ENCODE measurements at regions not wholly inside any gene's neighbourhood (a gene's known extent, or its start where the extent isn't known, plus 50 kb on each side); places are given as distances from the start of the nearest gene placed in this dataset.
"Not testable (repeated sequence)": the region's sequence is repeated elsewhere in the genome, so short reads cannot be mapped to it uniquely, and the experiment has no call there.

- DNase-seq (ENCODE audit: low spot score): peak; percentile 37
Observed at GRCh38 chr21:33993286-33994231, 78.0 kb upstream of the ATP5PO start.

GRCh38 chr21:33992412-33992811 is 76.8 kb upstream of the ATP5PO start:
- not testable (repeated sequence) for DNase-seq (ENCODE audit: low spot score)

- no peak for DNase-seq (ENCODE audit: low spot score)
Observed at GRCh38 chr21:33991133-33991532, 75.5 kb upstream of the ATP5PO start.

- DNase-seq (ENCODE audit: low spot score): no peak
Observed at GRCh38 chr21:33989440-33989839, 73.8 kb upstream of the ATP5PO start.

- no peak for DNase-seq (ENCODE audit: low spot score)
Observed at GRCh38 chr21:33988237-33989017, 72.8 kb upstream of the ATP5PO start.

DNA sequence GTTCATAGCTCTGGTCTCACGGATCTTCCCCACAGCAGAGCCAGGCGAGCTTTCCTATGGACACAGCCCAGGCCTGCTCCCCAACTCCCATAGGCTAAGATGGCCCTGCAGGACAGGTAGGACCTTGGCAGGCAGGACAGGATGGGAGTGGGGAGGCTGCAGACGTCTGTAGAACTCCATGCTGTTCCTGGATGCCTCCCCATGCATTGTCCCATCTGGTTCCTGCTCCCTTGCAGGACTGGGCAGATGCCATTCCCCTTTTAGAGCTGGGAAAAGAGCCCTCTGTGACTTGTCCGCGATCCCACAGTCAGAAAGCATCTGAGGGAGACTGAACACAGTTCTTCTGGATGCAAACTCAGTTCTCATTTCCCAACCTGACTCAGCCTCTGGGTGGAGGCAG is 71.9 kb upstream of the ATP5PO start:
- DNase-seq (ENCODE audit: low spot score): no peak

- no peak for DNase-seq (ENCODE audit: low spot score)
Observed at GRCh38 chr21:33985117-33986050, 69.8 kb upstream of the ATP5PO start.

DNA sequence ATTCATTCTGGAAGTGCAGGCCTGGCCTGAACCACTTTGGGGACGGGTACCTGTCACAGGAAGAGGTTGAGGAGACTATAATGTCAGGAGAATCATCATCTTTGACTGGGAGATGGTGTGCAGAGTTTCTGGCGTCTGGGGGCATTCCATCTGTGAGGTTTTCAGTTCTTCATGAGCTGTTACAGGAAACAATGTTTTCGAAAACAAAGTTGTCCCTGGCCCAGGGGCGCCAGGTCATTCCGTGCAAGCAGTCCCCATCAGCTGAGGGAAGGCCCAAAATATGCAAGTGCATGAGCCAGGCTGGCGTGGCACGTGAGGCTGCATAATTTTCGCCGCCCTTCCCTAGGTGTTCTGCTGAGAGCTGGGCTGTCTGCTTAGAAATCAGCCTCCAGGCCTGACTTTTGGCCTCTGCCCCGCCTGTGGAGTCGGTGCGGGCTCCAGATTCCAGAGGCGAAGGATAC is 68.4 kb upstream of the ATP5PO start:
- DNase-seq (ENCODE audit: low spot score): no peak

DNA sequence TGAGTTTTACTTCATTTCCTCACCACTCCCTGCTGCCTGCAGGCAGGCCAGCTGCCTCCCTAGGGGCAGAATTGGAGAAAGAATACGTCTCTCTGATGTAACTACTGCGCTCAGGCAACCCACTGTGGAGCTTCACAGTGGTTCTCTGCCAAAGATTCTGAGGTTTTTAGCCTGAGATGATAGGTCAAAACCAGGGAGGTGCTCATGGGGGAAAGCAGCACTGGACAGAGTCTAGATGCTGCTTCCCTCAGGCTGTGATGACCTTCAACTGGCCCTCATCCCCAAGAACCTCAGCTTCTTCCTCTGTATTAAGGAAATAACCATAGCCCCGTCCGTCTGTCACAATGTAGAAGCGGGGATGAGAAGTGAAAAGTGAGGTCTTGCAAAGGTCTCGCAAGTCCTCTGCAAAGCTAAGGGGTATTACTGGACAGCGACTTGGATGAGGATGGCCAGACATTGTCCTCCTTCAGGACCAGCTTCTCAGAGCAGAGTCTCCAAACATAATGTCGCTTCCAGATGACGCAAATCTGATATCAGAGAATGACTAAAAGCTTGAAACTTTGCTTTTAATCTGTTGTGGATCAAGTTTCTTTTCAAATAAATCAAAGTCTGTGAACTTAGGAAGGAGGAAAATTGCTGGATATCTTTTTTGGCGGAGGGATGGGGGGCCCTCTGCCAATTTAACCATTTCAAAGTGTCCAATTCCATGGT is 65.9 kb upstream of the ATP5PO start:
- DNase-seq (ENCODE audit: low spot score): no peak

DNA sequence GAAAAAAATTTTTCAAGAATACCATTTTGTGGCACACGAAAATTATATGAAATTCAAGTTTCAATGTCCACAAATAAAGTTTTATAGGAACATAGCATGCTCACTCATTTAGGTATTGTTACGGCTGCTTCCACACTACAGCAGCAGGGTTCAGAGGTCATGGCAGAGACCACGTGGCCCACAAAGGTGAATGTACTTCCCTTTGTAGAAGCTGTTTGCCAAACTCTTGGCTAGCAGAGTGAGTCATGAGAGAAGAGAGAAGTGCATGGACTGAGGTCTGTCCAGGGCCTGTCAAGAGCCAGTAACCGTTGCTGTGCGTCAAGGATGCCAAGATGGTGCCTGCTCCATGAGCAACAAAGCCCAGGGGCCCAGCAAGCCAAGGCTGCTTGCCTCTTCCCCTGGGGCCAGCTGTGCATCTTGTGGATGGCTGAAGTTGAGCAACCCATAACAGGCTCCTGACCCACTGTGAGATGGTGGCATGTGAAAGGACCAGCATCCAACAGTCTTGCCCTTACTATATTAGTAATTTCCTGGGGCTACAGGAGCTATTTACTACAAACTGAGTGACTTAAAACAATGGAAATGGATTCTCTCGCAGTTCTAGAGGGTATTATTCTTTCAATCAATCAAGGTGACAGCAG is 64.8 kb upstream of the ATP5PO start:
- no peak for DNase-seq (ENCODE audit: low spot score)

GRCh38 chr21:33978585-33978984 is 63.0 kb upstream of the ATP5PO start:
- no peak for DNase-seq (ENCODE audit: low spot score)

DNA sequence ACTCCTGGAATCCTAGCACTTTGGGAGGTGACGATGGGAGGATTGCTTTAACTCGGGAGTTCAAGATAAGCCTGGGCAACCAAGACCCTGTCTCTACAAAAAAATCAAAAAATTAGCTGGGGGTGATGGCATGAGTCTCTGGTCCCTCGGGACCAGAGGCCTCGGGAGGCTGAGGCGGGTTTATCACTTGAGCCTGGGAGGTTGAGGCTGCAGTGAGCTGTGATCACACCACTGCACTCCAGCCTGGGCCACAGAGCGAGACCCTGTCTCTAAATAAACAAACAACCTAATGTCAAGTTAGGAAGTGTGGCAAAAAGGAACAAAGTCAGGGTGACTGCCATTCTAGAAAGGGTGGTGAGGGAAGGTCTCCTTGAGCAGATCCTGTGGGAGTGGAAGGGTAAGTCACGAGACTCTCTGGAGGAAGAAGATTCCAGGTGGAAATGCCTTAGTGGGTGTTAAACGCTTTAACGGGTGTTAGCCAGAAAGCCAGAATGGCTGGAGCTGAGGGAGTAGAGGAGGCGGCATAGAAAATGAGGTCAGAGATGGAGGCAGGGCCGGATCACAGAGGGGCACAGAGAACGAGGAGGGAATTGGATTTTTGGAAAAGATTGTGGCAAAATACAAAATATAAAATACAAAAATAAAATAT is 62.2 kb upstream of the ATP5PO start:
- DNase-seq (ENCODE audit: low spot score): no peak

GRCh38 chr21:33977017-33977720 is 61.6 kb upstream of the ATP5PO start:
- DNase-seq (ENCODE audit: low spot score): no peak

- DNase-seq (ENCODE audit: low spot score): peak; percentile 52
Observed at GRCh38 chr21:33976082-33977016, 60.7 kb upstream of the ATP5PO start.

GRCh38 chr21:33975548-33976081 is 60.0 kb upstream of the ATP5PO start:
- DNase-seq (ENCODE audit: low spot score): no peak

DNA sequence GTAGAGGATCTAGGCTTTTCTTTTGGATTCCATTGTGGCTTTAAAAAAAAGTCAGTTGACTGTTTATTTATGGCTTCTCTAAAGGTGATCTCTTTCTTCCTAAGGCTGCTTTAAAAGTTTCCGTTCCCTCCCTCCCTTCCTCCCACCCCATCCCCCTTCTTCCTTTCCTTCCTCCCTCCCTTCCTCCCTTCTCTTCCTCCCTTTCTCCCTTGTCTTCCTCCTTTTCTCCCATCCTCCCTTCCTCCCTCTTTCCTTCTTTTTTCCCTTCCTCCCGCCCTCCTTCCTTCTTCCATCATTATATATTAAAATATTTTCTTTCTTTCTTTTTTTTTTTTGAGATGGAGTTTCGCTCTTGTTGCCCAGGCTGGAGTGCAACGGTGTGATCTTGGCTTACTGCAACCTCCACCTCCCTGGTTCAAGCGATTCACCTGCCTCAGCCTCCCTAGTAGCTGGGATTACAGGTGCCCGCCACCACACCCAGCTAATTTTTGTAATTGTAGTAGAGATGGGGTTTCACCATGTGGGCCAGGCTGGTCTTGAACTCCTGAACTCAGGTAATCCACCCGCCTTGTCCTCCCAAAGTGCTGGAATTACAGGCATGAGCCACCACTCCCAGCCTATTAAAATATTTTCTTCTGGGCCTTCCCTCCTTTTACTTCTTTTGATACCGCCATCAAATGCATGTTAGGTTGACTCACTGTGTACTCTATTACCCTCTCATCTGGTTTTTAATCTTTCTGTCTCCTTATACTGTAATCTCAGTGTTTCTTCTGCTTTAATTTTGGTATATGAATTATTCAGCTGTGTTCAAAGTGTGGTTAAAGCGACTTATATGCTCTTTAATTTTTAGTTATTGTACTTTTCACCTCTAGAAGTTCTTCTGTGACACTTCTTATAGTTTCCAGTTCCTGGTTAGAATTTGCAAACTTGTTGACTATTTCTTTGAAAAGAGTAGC is 59.2 kb upstream of the ATP5PO start:
- no peak for DNase-seq (ENCODE audit: low spot score)

DNA sequence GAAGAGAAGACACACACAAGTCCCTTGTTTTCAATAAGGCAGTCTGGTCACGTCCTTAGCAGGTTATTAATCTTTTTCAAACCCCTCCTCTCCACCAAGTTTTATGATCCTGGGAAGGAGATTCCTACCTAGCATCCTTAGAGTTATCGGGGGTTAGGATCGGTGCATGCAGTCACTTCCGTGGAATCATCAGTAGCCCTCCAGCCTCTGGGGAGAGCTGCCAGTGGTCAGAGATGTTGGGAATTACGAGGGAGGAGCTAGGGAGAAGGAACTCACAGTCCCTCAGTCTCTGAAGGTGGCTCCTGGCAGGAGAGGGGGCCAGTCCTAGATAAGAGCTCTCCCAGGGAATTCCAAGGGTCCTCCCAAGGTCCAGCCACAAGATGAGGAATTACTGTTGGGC is 57.7 kb upstream of the ATP5PO start:
- DNase-seq (ENCODE audit: low spot score): no peak

Data from Ammon's horn (tissue), 1 donor.